GM23338 (cell line): ENCODE measurements at regions not wholly inside any gene's neighbourhood (a gene's known extent, or its start where the extent isn't known, plus 50 kb on each side); places are given as distances from the start of the nearest gene placed in this dataset.

ENCODE experiments used
- CREB1 ChIP-seq: fragments of 250-450 bp; sonication (Bioruptor Pico); IDR thresholded peaks from 2 replicates; pipeline ENCODE4 v1.5.0; 2020; ENCODE audit warnings: low read depth, mild to moderate bottlenecking, moderate library complexity
- CTCF ChIP-seq, 2 experiments: fragments of 200-600 bp in 1 of 2; sonication (generic) in 1 of 2; conservative IDR thresholded peaks; 2 replicates each; pipeline versions ENCODE4 v1.5.1 to v1.6.1; 2016 to 2017; ENCODE audit warnings: antibody characterized with exemption in 2 of 2, low read depth in 2 of 2, mild to moderate bottlenecking in 2 of 2, moderate library complexity in 1 of 2
- ETS1 ChIP-seq: IDR thresholded peaks from 2 replicates; pipeline ENCODE4 v1.6.1; 2016; ENCODE audit warnings: antibody characterized with exemption
- EZH2 ChIP-seq: fragments of 200-600 bp; sonication (generic); IDR thresholded peaks from one replicate; pipeline ENCODE4 v1.8.0; 2017; ENCODE audit warnings: antibody characterized with exemption, mild to moderate bottlenecking, low read depth; ENCODE audit not compliant: unreplicated experiment
- EZH2phosphoT487 ChIP-seq: fragments of 200-600 bp; sonication (generic); IDR thresholded peaks from one replicate; pipeline ENCODE4 v1.8.1; 2018; ENCODE audit warnings: antibody characterized with exemption; ENCODE audit not compliant: unreplicated experiment
- NANOG ChIP-seq: IDR thresholded peaks from 2 replicates; pipeline ENCODE4 v1.6.1; 2016; ENCODE audit warnings: antibody characterized with exemption, borderline replicate concordance
- POLR2AphosphoS5 ChIP-seq: IDR thresholded peaks from 2 replicates; pipeline ENCODE4 v1.6.1; 2016; ENCODE audit warnings: antibody characterized with exemption, low read depth
- REST ChIP-seq: IDR thresholded peaks from one replicate; pipeline ENCODE4 v1.6.1; 2018; ENCODE audit warnings: antibody characterized with exemption; ENCODE audit not compliant: unreplicated experiment

GRCh38 chrX:3529466-3530010 is 183.1 kb upstream of the MXRA5 start:
- TF ChIP-seq REST (no peak), POLR2AphosphoS5 (no peak), CTCF (conservative IDR thresholded peaks at IDR 0.05; ENCODE audit: low read depth in 2 of 2) (no peak), EZH2 (no peak), EZH2phosphoT487 (no peak), CREB1 (no peak), ETS1 (no peak), NANOG (no peak)
